ENCODE measurements at regions not wholly inside any gene's neighbourhood (a gene's known extent, or its start where the extent isn't known, plus 50 kb on each side); places are given as distances from the start of the nearest gene placed in this dataset.

GRCh38 chr2:71789556-71790204 is 336.3 kb downstream of the DYSF start:
- Histone ChIP-seq H3K9me3 (ENCODE audit: low read depth) (no peaks in the 10 kb centered on the region), H3K4me1 (ENCODE audit: low read depth) (peaks cover 5% of the 10 kb centered on the region), H3K27me3 (no peaks in the 10 kb centered on the region), H3K27ac (no peak overlapping the region), H3K36me3 (no peaks in the 10 kb centered on the region), H3K4me3 (no peak overlapping the region)
- DNase-seq (ENCODE audit: low read depth in 1 of 2, low spot score in 1 of 2): peak in 1 of 2 donors; percentile 25
- no peak for TF ChIP-seq CTCF (IDR thresholded peaks at IDR 0.05; ENCODE audit: low read depth, low read length)

GRCh38 chr2:71788601-71789240 is 335.4 kb downstream of the DYSF start:
- Histone ChIP-seq H3K27me3 (no peaks in the 10 kb centered on the region), H3K36me3 (no peaks in the 10 kb centered on the region), H3K4me1 (ENCODE audit: low read depth) (peaks cover 5% of the 10 kb centered on the region), H3K9me3 (ENCODE audit: low read depth) (no peaks in the 10 kb centered on the region), H3K27ac (no peak overlapping the region), H3K4me3 (no peak overlapping the region)
- TF ChIP-seq CTCF (IDR thresholded peaks at IDR 0.05; ENCODE audit: low read depth, low read length): no peak
- DNase-seq (ENCODE audit: low read depth in 1 of 2, low spot score in 1 of 2): no peak

- Histone ChIP-seq H3K4me3 (no peak overlapping the region), H3K27ac (no peak overlapping the region), H3K27me3 (no peaks in the 10 kb centered on the region), H3K4me1 (ENCODE audit: low read depth) (peaks cover 5% of the 10 kb centered on the region), H3K36me3 (no peaks in the 10 kb centered on the region), H3K9me3 (ENCODE audit: low read depth) (no peaks in the 10 kb centered on the region)
- peak in 1 of 2 donors; percentile 38 for DNase-seq (ENCODE audit: low read depth in 1 of 2, low spot score in 1 of 2)
- no peak for TF ChIP-seq CTCF (IDR thresholded peaks at IDR 0.05; ENCODE audit: low read depth, low read length)
These were observed 334.8 kb downstream of the DYSF start for GRCh38 chr2:71788186-71788525.

- no peak overlapping the region for H3K27ac ChIP-seq
- no peaks in the 10 kb centered on the region for H3K9me3 ChIP-seq (ENCODE audit: low read depth)
- TF ChIP-seq CTCF (IDR thresholded peaks at IDR 0.05; ENCODE audit: low read depth, low read length): no peak
- no peaks in the 10 kb centered on the region for H3K36me3 ChIP-seq
- peaks cover 5% of the 10 kb centered on the region for H3K4me1 ChIP-seq (ENCODE audit: low read depth)
- no peak for DNase-seq (ENCODE audit: low read depth in 1 of 2, low spot score in 1 of 2)
- no peaks in the 10 kb centered on the region for H3K27me3 ChIP-seq
- no peak overlapping the region for H3K4me3 ChIP-seq
These were observed 334.3 kb downstream of the DYSF start for GRCh38 chr2:71787476-71788185.

- Histone ChIP-seq H3K4me3 (no peak overlapping the region), H3K27ac (no peak overlapping the region), H3K4me1 (ENCODE audit: low read depth) (peaks cover 1% of the 10 kb centered on the region), H3K9me3 (ENCODE audit: low read depth) (no peaks in the 10 kb centered on the region), H3K27me3 (no peaks in the 10 kb centered on the region), H3K36me3 (no peaks in the 10 kb centered on the region)
- TF ChIP-seq CTCF (IDR thresholded peaks at IDR 0.05; ENCODE audit: low read depth, low read length): no peak
- DNase-seq (ENCODE audit: low read depth in 1 of 2, low spot score in 1 of 2): no peak
These were observed 333.7 kb downstream of the DYSF start for GRCh38 chr2:71787108-71787415.
